Endothelial cell (in vitro differentiated cells): ENCODE measurements at regions not wholly inside any gene's neighbourhood (a gene's known extent, or its start where the extent isn't known, plus 50 kb on each side); places are given as distances from the start of the nearest gene placed in this dataset.

Experiments
- DNase-seq: peaks from one replicate; pipeline ENCODE4 v3.0.0; 2021; ENCODE audit warnings: low spot score
- H3K27ac Mint-ChIP-seq: one replicate; pipeline ENCODE4 v1.8.0; 2021; ENCODE audit warnings: mixed read lengths, inconsistent platforms; ENCODE audit not compliant: unreplicated experiment
- H3K27me3 Mint-ChIP-seq: one replicate; pipeline ENCODE4 v1.8.0; 2021; ENCODE audit warnings: mild to moderate bottlenecking, moderate library complexity, mixed read lengths, inconsistent platforms; ENCODE audit not compliant: unreplicated experiment
- H3K36me3 Mint-ChIP-seq: one replicate; pipeline ENCODE4 v1.8.0; 2021; ENCODE audit warnings: mild to moderate bottlenecking, low read depth, mixed read lengths, inconsistent platforms; ENCODE audit not compliant: unreplicated experiment
- H3K4me1 Mint-ChIP-seq: one replicate; pipeline ENCODE4 v1.8.0; 2021; ENCODE audit warnings: mild to moderate bottlenecking, mixed read lengths, inconsistent platforms; ENCODE audit not compliant: unreplicated experiment
- H3K4me3 Mint-ChIP-seq: one replicate; pipeline ENCODE4 v1.8.0; 2021; ENCODE audit warnings: mild to moderate bottlenecking, mixed read lengths, inconsistent platforms; ENCODE audit not compliant: unreplicated experiment
- H3K9me3 Mint-ChIP-seq: one replicate; pipeline ENCODE4 v1.8.0; 2021; ENCODE audit warnings: mixed read lengths, inconsistent platforms; ENCODE audit not compliant: unreplicated experiment
- TF ChIP-seq, protein P1 (sequence below): fragments of 200-600 bp; sonication (generic); IDR thresholded peaks from one replicate; pipeline ENCODE4 v1.5.0; 2021; ENCODE audit warnings: antibody characterized with exemption; ENCODE audit not compliant: unreplicated experiment

DNA sequence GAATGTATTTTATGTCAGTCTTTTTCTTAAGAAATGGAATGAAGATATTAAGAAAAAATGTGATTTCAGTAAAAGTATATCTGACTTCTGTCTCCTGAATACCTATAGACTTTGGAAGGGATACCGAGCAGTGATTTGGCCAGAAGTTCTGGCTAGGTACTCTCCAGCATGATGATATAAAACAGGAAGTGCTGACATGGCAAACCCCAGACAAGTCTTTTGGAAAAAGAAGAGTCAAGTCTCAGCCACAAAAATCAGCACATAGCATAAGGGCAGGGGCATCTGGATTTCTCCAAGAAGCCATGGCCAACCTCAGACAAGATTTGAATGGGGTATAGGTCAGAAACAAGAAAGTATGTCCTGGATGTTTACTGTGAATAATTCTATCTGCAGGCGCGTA is 643.3 kb upstream of the ARRDC4 start:
- Mint-ChIP-seq H3K4me1 (peaks cover 6% of the 10 kb centered on the region), H3K27ac (no peak overlapping the region), H3K4me3 (no peak overlapping the region), H3K36me3 (no peaks in the 10 kb centered on the region), H3K27me3 (no peaks in the 10 kb centered on the region), H3K9me3 (no peaks in the 10 kb centered on the region)
- DNase-seq = no peak
- TF ChIP-seq, protein P1, sequence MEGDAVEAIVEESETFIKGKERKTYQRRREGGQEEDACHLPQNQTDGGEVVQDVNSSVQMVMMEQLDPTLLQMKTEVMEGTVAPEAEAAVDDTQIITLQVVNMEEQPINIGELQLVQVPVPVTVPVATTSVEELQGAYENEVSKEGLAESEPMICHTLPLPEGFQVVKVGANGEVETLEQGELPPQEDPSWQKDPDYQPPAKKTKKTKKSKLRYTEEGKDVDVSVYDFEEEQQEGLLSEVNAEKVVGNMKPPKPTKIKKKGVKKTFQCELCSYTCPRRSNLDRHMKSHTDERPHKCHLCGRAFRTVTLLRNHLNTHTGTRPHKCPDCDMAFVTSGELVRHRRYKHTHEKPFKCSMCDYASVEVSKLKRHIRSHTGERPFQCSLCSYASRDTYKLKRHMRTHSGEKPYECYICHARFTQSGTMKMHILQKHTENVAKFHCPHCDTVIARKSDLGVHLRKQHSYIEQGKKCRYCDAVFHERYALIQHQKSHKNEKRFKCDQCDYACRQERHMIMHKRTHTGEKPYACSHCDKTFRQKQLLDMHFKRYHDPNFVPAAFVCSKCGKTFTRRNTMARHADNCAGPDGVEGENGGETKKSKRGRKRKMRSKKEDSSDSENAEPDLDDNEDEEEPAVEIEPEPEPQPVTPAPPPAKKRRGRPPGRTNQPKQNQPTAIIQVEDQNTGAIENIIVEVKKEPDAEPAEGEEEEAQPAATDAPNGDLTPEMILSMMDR = no peak

DNA sequence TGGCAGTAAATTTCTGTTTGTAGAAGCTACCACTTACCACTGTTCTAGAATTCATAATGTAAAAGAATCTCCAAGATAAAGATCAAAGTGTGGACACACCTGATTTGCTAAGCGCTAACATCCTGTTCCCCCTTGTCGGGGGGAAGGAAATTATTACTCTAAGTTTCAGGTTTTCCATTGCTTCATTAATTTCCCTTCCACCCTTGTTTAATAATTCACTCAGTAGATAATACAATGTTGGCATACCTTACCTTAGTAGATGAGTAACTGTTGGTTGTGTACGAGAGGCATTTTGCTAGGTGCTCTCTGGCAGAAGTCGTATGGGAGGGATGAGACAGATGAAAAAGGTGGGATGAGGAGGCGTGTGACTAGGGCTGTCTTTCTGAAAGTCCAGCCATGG is 641.2 kb upstream of the ARRDC4 start:
- Mint-ChIP-seq H3K4me3 (no peak overlapping the region), H3K36me3 (no peaks in the 10 kb centered on the region), H3K27me3 (no peaks in the 10 kb centered on the region), H3K4me1 (peaks cover 8% of the 10 kb centered on the region), H3K27ac (no peak overlapping the region), H3K9me3 (no peaks in the 10 kb centered on the region)
- TF ChIP-seq, protein P1 = no peak
- no peak for DNase-seq

DNA sequence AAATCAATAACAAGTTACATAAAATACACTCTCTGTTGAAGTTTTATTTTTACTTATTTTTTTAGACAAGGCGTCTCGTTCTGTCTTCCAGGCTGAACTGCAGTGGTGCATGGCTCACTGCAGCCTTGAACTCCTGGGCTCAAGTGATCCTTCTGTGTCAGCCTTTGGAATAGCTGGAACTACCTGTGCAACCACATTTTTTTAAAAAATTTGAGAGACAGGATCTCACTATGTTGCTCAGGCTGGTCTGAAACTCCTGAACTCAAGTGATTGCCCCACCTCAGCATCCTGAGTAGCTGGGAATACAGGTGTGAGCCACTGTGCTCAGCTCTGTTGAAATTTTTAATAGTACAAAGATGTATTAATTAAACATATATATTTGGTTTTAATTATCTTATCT is 614.3 kb upstream of the ARRDC4 start:
- Mint-ChIP-seq H3K27ac (no peak overlapping the region), H3K36me3 (no peaks in the 10 kb centered on the region), H3K4me1 (no peaks in the 10 kb centered on the region), H3K27me3 (no peaks in the 10 kb centered on the region), H3K9me3 (no peaks in the 10 kb centered on the region), H3K4me3 (no peak overlapping the region)
- no peak for DNase-seq
- TF ChIP-seq, protein P1 = no peak

DNA sequence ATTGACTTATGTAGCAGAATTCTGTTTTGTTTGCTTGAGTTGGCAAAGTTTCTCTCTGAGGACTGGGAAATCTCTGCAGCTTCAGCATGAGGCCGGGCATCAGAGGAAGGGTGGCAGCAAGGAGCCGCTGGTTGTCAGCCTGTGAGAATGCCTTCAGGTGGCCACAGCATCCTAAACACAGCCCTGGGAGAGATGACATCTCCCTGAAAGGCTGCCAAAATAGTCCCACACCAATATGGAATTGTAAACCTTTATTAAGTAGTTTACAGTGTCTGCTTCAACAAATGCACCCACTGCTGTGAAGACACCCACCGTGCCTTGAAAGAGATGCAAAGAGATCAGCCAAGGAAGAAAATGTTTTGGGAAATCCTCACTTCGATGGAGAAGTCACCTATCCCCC is 609.7 kb upstream of the ARRDC4 start:
- Mint-ChIP-seq H3K27me3 (no peaks in the 10 kb centered on the region), H3K4me3 (no peak overlapping the region)

DNA sequence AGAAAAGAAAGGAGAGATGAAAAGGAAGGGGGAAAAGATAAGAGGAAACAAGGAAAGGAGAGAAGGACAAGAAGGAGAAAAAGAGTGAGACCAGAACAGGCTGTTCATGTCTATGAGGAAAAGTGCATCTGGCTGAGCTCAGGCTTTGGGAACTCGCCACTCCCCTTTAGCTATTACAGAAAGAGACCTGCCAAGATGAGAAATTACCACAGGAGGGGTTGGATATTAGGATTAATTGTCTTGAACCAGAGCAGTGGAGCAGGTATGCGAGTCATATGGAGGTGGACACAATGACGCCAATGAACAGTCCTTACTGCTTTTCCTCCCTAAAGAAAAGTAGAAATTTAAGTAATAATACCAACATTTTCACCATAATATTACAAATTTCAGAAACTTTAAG is 577.0 kb upstream of the ARRDC4 start:
- Mint-ChIP-seq H3K27ac (no peak overlapping the region), H3K9me3 (no peaks in the 10 kb centered on the region), H3K4me3 (no peak overlapping the region), H3K36me3 (no peaks in the 10 kb centered on the region), H3K4me1 (no peaks in the 10 kb centered on the region), H3K27me3 (no peaks in the 10 kb centered on the region)
- no peak for DNase-seq
- TF ChIP-seq, protein P1 = no peak

More for the DNA sequence above, 609.7 kb upstream of the ARRDC4 start:
- TF ChIP-seq, protein P1 = no peak
- Mint-ChIP-seq H3K27ac (no peak overlapping the region), H3K4me1 (no peaks in the 10 kb centered on the region), H3K36me3 (no peaks in the 10 kb centered on the region), H3K9me3 (no peaks in the 10 kb centered on the region)
- no peak for DNase-seq
